ENCODE measurements at regions not wholly inside any gene's neighbourhood (a gene's known extent, or its start where the extent isn't known, plus 50 kb on each side); places are given as distances from the start of the nearest gene placed in this dataset.

GRCh38 chr13:108137176-108137575, 78.2 kb downstream of the LIG4 start:
- TF ChIP-seq, protein P1, sequence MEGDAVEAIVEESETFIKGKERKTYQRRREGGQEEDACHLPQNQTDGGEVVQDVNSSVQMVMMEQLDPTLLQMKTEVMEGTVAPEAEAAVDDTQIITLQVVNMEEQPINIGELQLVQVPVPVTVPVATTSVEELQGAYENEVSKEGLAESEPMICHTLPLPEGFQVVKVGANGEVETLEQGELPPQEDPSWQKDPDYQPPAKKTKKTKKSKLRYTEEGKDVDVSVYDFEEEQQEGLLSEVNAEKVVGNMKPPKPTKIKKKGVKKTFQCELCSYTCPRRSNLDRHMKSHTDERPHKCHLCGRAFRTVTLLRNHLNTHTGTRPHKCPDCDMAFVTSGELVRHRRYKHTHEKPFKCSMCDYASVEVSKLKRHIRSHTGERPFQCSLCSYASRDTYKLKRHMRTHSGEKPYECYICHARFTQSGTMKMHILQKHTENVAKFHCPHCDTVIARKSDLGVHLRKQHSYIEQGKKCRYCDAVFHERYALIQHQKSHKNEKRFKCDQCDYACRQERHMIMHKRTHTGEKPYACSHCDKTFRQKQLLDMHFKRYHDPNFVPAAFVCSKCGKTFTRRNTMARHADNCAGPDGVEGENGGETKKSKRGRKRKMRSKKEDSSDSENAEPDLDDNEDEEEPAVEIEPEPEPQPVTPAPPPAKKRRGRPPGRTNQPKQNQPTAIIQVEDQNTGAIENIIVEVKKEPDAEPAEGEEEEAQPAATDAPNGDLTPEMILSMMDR (IDR thresholded peaks at IDR 0.05; ENCODE audit: insufficient read depth, low read length, poor library complexity, severe bottlenecking), result no peak
- no peak overlapping the region for H3K4me3 ChIP-seq (replicated peaks; ENCODE audit: low read depth, low read length)
- no peaks in the 10 kb centered on the region for H3K36me3 ChIP-seq (ENCODE audit: control insufficient read depth, insufficient read depth, low read length)
- H3K27me3 ChIP-seq (replicated peaks; ENCODE audit: control insufficient read depth, insufficient read depth, low read length), result no peaks in the 10 kb centered on the region
- no peak for DNase-seq (ENCODE audit: extremely low read depth, insufficient read length)

DNA sequence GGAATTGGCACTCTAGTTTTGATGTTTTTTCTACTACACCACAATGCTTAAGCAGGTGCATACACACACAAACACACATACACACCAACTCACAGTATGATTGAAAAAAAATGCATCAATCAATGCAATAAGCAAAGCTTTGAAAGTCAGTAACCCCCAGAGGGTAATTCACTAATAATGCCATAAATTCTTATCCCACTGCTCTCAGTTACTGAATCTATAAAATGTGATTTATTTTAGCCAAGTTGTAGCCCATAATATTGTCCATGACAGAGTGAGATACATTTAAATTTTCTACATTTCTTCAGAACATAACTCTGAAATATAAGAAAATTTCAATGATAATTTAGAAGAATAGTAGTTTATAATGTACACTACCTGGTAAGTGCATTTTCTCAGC, 87.9 kb downstream of the LIG4 start:
- H3K4me3 ChIP-seq (replicated peaks; ENCODE audit: low read depth, low read length), result no peak overlapping the region
- no peaks in the 10 kb centered on the region for H3K27me3 ChIP-seq (replicated peaks; ENCODE audit: control insufficient read depth, insufficient read depth, low read length)
- DNase-seq (ENCODE audit: extremely low read depth, insufficient read length), result no peak
- TF ChIP-seq, protein P1 (IDR thresholded peaks at IDR 0.05; ENCODE audit: insufficient read depth, low read length, poor library complexity, severe bottlenecking), result no peak
- H3K36me3 ChIP-seq (ENCODE audit: control insufficient read depth, insufficient read depth, low read length), result no peaks in the 10 kb centered on the region

GRCh38 chr13:108126056-108126455, 89.3 kb downstream of the LIG4 start:
- Histone ChIP-seq H3K4me3 (replicated peaks; ENCODE audit: low read depth, low read length) (no peak overlapping the region), H3K36me3 (ENCODE audit: control insufficient read depth, insufficient read depth, low read length) (no peaks in the 10 kb centered on the region), H3K27me3 (replicated peaks; ENCODE audit: control insufficient read depth, insufficient read depth, low read length) (no peaks in the 10 kb centered on the region)
- TF ChIP-seq, protein P1 (IDR thresholded peaks at IDR 0.05; ENCODE audit: insufficient read depth, low read length, poor library complexity, severe bottlenecking), result no peak
- DNase-seq (ENCODE audit: extremely low read depth, insufficient read length), result no peak

DNA sequence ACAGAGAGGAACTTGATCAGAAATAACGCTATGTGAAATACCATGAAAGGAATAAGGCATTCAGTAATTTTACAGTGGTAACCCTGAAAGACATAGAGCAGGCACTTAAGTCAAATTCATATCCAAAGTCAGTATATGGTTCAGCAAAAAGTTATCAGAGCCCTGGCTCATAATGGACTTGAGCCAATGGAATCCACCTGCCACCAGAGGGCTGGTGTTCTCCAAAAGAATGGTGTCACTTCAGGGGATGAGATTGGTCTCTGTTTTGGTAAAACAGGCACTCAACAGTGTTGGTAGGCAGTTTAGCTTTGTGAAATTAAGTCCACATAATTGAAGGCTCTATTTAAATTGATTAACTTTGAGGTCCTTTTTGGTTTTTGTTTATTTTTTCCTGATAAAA, 93.9 kb downstream of the LIG4 start:
- DNase-seq (ENCODE audit: extremely low read depth, insufficient read length), result no peak
- TF ChIP-seq, protein P1 (IDR thresholded peaks at IDR 0.05; ENCODE audit: insufficient read depth, low read length, poor library complexity, severe bottlenecking), result no peak
- H3K36me3 ChIP-seq (ENCODE audit: control insufficient read depth, insufficient read depth, low read length), result no peaks in the 10 kb centered on the region
- no peaks in the 10 kb centered on the region for H3K27me3 ChIP-seq (replicated peaks; ENCODE audit: control insufficient read depth, insufficient read depth, low read length)
- no peak overlapping the region for H3K4me3 ChIP-seq (replicated peaks; ENCODE audit: low read depth, low read length)

DNA sequence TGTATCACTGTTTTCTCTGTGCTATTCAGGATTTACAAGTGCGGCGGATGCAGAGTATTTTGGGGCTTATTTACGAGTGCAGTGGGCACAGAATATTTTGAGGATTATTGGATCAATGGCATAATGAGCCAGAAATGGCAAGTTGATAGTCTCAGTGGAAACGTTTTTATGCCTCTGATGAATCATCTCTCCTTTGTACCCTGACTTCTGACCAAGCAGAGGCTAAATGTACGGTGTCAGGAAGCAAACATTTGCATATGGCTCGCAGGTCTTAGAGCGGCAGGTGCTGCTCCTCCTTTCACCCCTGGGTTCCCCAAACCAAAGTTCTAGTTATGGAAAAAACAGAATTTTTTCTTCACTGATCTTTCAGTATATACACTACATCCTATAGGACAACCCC, 94.5 kb downstream of the LIG4 start:
- Histone ChIP-seq H3K36me3 (ENCODE audit: control insufficient read depth, insufficient read depth, low read length) (no peaks in the 10 kb centered on the region), H3K27me3 (replicated peaks; ENCODE audit: control insufficient read depth, insufficient read depth, low read length) (no peaks in the 10 kb centered on the region), H3K4me3 (replicated peaks; ENCODE audit: low read depth, low read length) (no peak overlapping the region)
- no peak for DNase-seq (ENCODE audit: extremely low read depth, insufficient read length)
- TF ChIP-seq, protein P1 (IDR thresholded peaks at IDR 0.05; ENCODE audit: insufficient read depth, low read length, poor library complexity, severe bottlenecking), result no peak

GRCh38 chr13:108120302-108120701, 95.0 kb downstream of the LIG4 start:
- TF ChIP-seq, protein P1 (IDR thresholded peaks at IDR 0.05; ENCODE audit: insufficient read depth, low read length, poor library complexity, severe bottlenecking), result no peak
- no peaks in the 10 kb centered on the region for H3K27me3 ChIP-seq (replicated peaks; ENCODE audit: control insufficient read depth, insufficient read depth, low read length)
- no peak overlapping the region for H3K4me3 ChIP-seq (replicated peaks; ENCODE audit: low read depth, low read length)
- no peak for DNase-seq (ENCODE audit: extremely low read depth, insufficient read length)
- H3K36me3 ChIP-seq (ENCODE audit: control insufficient read depth, insufficient read depth, low read length), result no peaks in the 10 kb centered on the region
